Stimulated activated naive B cell treated with anti-CD40 and anti-IgM and Interleukin-4, amounts not matched to agents 10 μg/mL and 1 μg/mL and 100 μg/mL, for 72 hours (primary cell): ENCODE measurements at regions not wholly inside any gene's neighbourhood (a gene's known extent, or its start where the extent isn't known, plus 50 kb on each side); places are given as distances from the start of the nearest gene placed in this dataset.

Source experiments
- ATAC-seq, 2 donors: fragments of 150-1000 bp; cut with Tn5 transposase; replicated peaks; 2 replicates each; pipeline ENCODE4 v1.10.0; 2021; ENCODE audit warnings: moderate library complexity in 1 of 2
- DNase-seq: peaks from one replicate; pipeline ENCODE4 v3.0.0; 2021
- H3K27ac Mint-ChIP-seq: one replicate; pipeline ENCODE4 v1.8.0; 2022; ENCODE audit warnings: mild to moderate bottlenecking, mixed read lengths
- H3K27me3 Mint-ChIP-seq, 2 donors: one replicate each; pipeline ENCODE4 v1.8.0; 2022; ENCODE audit warnings: mixed read lengths in 2 of 2
- H3K36me3 Mint-ChIP-seq, 2 donors: one replicate each; pipeline ENCODE4 v1.8.0; 2022; ENCODE audit warnings: mixed read lengths in 2 of 2, mild to moderate bottlenecking in 1 of 2
- H3K4me1 Mint-ChIP-seq, 2 donors: one replicate each; pipeline ENCODE4 v1.8.0; 2022; ENCODE audit warnings: mixed read lengths in 2 of 2, mild to moderate bottlenecking in 1 of 2
- H3K4me3 Mint-ChIP-seq, 2 donors: one replicate each; pipeline ENCODE4 v1.8.0; 2022; ENCODE audit warnings: mild to moderate bottlenecking in 2 of 2, mixed read lengths in 2 of 2, moderate library complexity in 1 of 2
- H3K9me3 Mint-ChIP-seq, 2 donors: one replicate each; pipeline ENCODE4 v1.8.0; 2022; ENCODE audit warnings: mixed read lengths in 2 of 2, mild to moderate bottlenecking in 1 of 2

- Mint-ChIP-seq H3K9me3 (no peaks in the 10 kb centered on the region), H3K4me1 (no peaks in the 10 kb centered on the region), H3K27ac (no peak overlapping the region), H3K27me3 (peaks cover 0 to 18% of the 10 kb centered on the region in 2 donors), H3K36me3 (no peaks in the 10 kb centered on the region), H3K4me3 (no peak overlapping the region)
- ATAC-seq (no peak), DNase-seq (no peak)
Measured at GRCh38 chr2:226184940-226185615, 614.5 kb downstream of the IRS1 start.

GRCh38 chr2:226184540-226184939 lies 615.1 kb downstream of the IRS1 start:
- Mint-ChIP-seq H3K4me1 (no peaks in the 10 kb centered on the region), H3K9me3 (no peaks in the 10 kb centered on the region), H3K4me3 (no peak overlapping the region), H3K27me3 (peaks cover 0 to 19% of the 10 kb centered on the region in 2 donors), H3K36me3 (no peaks in the 10 kb centered on the region), H3K27ac (no peak overlapping the region)
- DNase-seq (no peak), ATAC-seq (no peak)

- no peak overlapping the region for H3K27ac Mint-ChIP-seq
- no peaks in the 10 kb centered on the region for H3K4me1 Mint-ChIP-seq
- DNase-seq = no peak
- peaks cover 3 to 7% of the 10 kb centered on the region in 2 donors for H3K9me3 Mint-ChIP-seq
- no peak for ATAC-seq
- no peaks in the 10 kb centered on the region for H3K36me3 Mint-ChIP-seq
- no peak overlapping the region for H3K4me3 Mint-ChIP-seq
- H3K27me3 Mint-ChIP-seq = peaks cover 0 to 26% of the 10 kb centered on the region in 2 donors
Measured at GRCh38 chr2:226183550-226183949, 616.1 kb downstream of the IRS1 start.

GRCh38 chr2:226183033-226183432 lies 616.6 kb downstream of the IRS1 start:
- no peaks in the 10 kb centered on the region for H3K36me3 Mint-ChIP-seq
- H3K4me3 Mint-ChIP-seq = no peak overlapping the region
- H3K9me3 Mint-ChIP-seq = peaks cover 3 to 7% of the 10 kb centered on the region in 2 donors
- H3K4me1 Mint-ChIP-seq = no peaks in the 10 kb centered on the region
- no peak for ATAC-seq
- DNase-seq = no peak
- no peak overlapping the region for H3K27ac Mint-ChIP-seq
- H3K27me3 Mint-ChIP-seq = peaks cover 0 to 25% of the 10 kb centered on the region in 2 donors

- DNase-seq = no peak
- H3K27me3 Mint-ChIP-seq = peaks cover 0 to 19% of the 10 kb centered on the region in 2 donors
- H3K27ac Mint-ChIP-seq = no peak overlapping the region
- H3K36me3 Mint-ChIP-seq = no peaks in the 10 kb centered on the region
- ATAC-seq = no peak
- peaks cover 6 to 8% of the 10 kb centered on the region in 2 donors for H3K9me3 Mint-ChIP-seq
- no peaks in the 10 kb centered on the region for H3K4me1 Mint-ChIP-seq
- H3K4me3 Mint-ChIP-seq = no peak overlapping the region
Measured at GRCh38 chr2:226181909-226182308, 617.7 kb downstream of the IRS1 start.

- Mint-ChIP-seq H3K36me3 (no peaks in the 10 kb centered on the region), H3K27ac (no peak overlapping the region), H3K4me3 (no peak overlapping the region), H3K27me3 (peaks cover 0 to 19% of the 10 kb centered on the region in 2 donors), H3K9me3 (peaks cover 7 to 13% of the 10 kb centered on the region in 2 donors), H3K4me1 (no peaks in the 10 kb centered on the region)
- ATAC-seq (no peak), DNase-seq (no peak)
Measured at GRCh38 chr2:226180281-226180884, 619.2 kb downstream of the IRS1 start.

GRCh38 chr2:226179010-226179409 lies 620.6 kb downstream of the IRS1 start:
- DNase-seq (no peak), ATAC-seq (no peak)
- Mint-ChIP-seq H3K27me3 (peaks cover 0 to 23% of the 10 kb centered on the region in 2 donors), H3K36me3 (no peaks in the 10 kb centered on the region), H3K4me3 (no peak overlapping the region), H3K27ac (no peak overlapping the region), H3K9me3 (peaks cover 7 to 13% of the 10 kb centered on the region in 2 donors), H3K4me1 (no peaks in the 10 kb centered on the region)

- Mint-ChIP-seq H3K27me3 (peaks cover 0 to 12% of the 10 kb centered on the region in 2 donors), H3K36me3 (no peaks in the 10 kb centered on the region), H3K4me3 (no peak overlapping the region), H3K4me1 (no peaks in the 10 kb centered on the region), H3K27ac (no peak overlapping the region), H3K9me3 (peaks cover 7 to 13% of the 10 kb centered on the region in 2 donors)
- no peak for ATAC-seq
- DNase-seq = no peak
Measured at GRCh38 chr2:226176283-226176984, 623.2 kb downstream of the IRS1 start.

GRCh38 chr2:226174390-226174789 lies 625.2 kb downstream of the IRS1 start:
- peaks cover 0 to 10% of the 10 kb centered on the region in 2 donors for H3K27me3 Mint-ChIP-seq
- H3K4me1 Mint-ChIP-seq = no peaks in the 10 kb centered on the region
- DNase-seq = no peak
- no peaks in the 10 kb centered on the region for H3K36me3 Mint-ChIP-seq
- ATAC-seq = no peak
- H3K4me3 Mint-ChIP-seq = no peak overlapping the region
- no peak overlapping the region for H3K27ac Mint-ChIP-seq
- peaks cover 7 to 12% of the 10 kb centered on the region in 2 donors for H3K9me3 Mint-ChIP-seq

GRCh38 chr2:226172939-226173338 lies 626.7 kb downstream of the IRS1 start:
- no peaks in the 10 kb centered on the region for H3K4me1 Mint-ChIP-seq
- no peak overlapping the region for H3K27ac Mint-ChIP-seq
- H3K36me3 Mint-ChIP-seq = no peaks in the 10 kb centered on the region
- H3K9me3 Mint-ChIP-seq = peaks cover 4 to 5% of the 10 kb centered on the region in 2 donors
- ATAC-seq (no peak), DNase-seq (no peak)
- H3K27me3 Mint-ChIP-seq = peaks cover 0 to 4% of the 10 kb centered on the region in 2 donors
- no peak overlapping the region for H3K4me3 Mint-ChIP-seq

GRCh38 chr2:226172309-226172708 lies 627.3 kb downstream of the IRS1 start:
- no peak for DNase-seq
- Mint-ChIP-seq H3K36me3 (no peaks in the 10 kb centered on the region), H3K27ac (no peak overlapping the region), H3K9me3 (peaks cover 1 to 5% of the 10 kb centered on the region in 2 donors), H3K4me3 (no peak overlapping the region), H3K27me3 (peaks cover 0 to 4% of the 10 kb centered on the region in 2 donors), H3K4me1 (no peaks in the 10 kb centered on the region)
- ATAC-seq = no peak

GRCh38 chr2:226169751-226170581 lies 629.7 kb downstream of the IRS1 start:
- H3K9me3 Mint-ChIP-seq = no peaks in the 10 kb centered on the region
- H3K4me1 Mint-ChIP-seq = no peaks in the 10 kb centered on the region
- DNase-seq (no peak), ATAC-seq (no peak)
- peaks cover 0 to 4% of the 10 kb centered on the region in 2 donors for H3K27me3 Mint-ChIP-seq
- H3K27ac Mint-ChIP-seq = no peak overlapping the region
- no peak overlapping the region for H3K4me3 Mint-ChIP-seq
- no peaks in the 10 kb centered on the region for H3K36me3 Mint-ChIP-seq

GRCh38 chr2:226168496-226169160 lies 631.0 kb downstream of the IRS1 start:
- Mint-ChIP-seq H3K4me3 (no peak overlapping the region), H3K9me3 (no peaks in the 10 kb centered on the region), H3K4me1 (no peaks in the 10 kb centered on the region), H3K27me3 (no peaks in the 10 kb centered on the region), H3K36me3 (no peaks in the 10 kb centered on the region), H3K27ac (no peak overlapping the region)
- DNase-seq (no peak), ATAC-seq (no peak)

GRCh38 chr2:226164512-226164911 lies 635.1 kb downstream of the IRS1 start:
- H3K36me3 Mint-ChIP-seq = no peaks in the 10 kb centered on the region
- H3K4me1 Mint-ChIP-seq = no peaks in the 10 kb centered on the region
- no peak overlapping the region for H3K27ac Mint-ChIP-seq
- H3K27me3 Mint-ChIP-seq = no peaks in the 10 kb centered on the region
- ATAC-seq = no peak
- no peak for DNase-seq
- H3K4me3 Mint-ChIP-seq = no peak overlapping the region
- H3K9me3 Mint-ChIP-seq = no peaks in the 10 kb centered on the region
